Fibroblast of skin of left biceps (primary cell): ENCODE measurements at regions not wholly inside any gene's neighbourhood (a gene's known extent, or its start where the extent isn't known, plus 50 kb on each side); places are given as distances from the start of the nearest gene placed in this dataset.
"Not testable (repeated sequence)": the region's sequence is repeated elsewhere in the genome, so short reads cannot be mapped to it uniquely, and the experiment has no call there.

Experiments
- DNase-seq, 2 experiments: peaks; one replicate each; pipeline ENCODE4 v3.0.0-alpha.2; 2013; ENCODE audit warnings: low read depth in 2 of 2

DNA sequence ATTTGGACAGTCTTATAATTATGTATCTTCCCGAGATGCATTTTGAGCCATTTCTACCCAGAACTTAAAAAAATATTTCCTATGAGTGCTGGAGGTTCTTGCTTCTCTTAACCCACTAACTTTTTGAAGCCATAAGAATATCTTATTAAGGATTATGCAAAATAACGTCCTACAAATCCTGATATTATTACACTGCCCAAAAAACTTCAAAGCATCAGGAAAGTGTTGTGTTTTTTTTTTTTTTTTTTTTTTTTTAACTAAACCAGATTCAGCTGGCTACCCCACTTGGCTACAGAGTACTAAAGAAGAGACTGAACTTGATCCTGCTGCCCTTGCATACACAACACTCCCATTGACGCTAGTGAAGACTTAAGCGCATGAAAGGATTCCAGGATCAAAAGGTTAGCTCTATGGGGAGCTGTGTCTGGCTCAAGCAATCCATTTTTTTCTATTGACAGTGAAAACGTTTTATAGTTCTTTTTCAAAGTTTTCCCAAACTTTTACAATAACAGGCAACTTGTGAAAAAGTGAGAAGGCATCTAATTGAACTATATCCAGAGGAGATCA, 141.4 kb downstream of the KCNRG start:
- no peak for DNase-seq

- DNase-seq = no peak
Observed at GRCh38 chr13:50158385-50159165, 143.3 kb downstream of the KCNRG start.

GRCh38 chr13:50159607-50160006, 144.4 kb downstream of the KCNRG start:
- DNase-seq = no peak

DNA sequence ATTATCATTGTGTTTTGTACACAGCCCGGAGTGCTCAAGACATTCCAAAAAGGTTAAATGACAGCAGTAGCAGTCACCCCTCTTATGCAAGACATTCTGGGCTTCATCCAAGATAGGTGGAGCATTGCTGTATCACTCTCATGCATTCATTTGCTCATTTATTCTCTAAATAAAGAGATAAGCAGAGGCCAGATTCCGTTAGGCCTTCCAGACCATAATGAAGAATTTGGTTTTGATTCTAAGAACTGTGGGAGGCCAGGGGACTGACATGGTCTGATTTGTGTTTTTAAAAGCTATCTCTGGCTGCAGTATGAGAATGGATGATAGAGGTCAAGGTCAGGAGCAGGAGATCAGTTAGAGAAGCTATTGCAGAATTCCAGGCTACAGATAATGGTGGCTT, 145.8 kb downstream of the KCNRG start:
- DNase-seq = no peak

GRCh38 chr13:50162001-50162400, 146.8 kb downstream of the KCNRG start:
- DNase-seq = no peak

DNA sequence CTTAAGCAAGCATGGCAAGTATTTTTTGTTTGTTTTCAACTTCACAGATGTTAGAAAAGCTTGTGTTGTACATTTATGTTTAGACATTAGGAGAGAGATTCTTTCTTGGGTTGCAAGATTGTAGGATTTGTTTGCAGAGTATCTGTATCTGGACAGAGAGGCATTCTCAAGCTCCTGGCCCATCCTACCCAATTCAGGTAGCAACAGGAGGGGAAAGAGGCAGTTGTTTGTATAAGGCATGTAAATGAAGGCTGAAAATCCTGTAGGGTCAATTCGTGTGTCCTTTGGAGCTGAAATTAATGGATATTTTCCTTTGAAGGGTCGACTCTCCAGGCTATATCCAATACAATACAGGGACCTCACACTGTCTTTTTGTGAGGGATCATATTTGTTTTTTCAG, 147.3 kb downstream of the KCNRG start:
- DNase-seq = no peak

DNA sequence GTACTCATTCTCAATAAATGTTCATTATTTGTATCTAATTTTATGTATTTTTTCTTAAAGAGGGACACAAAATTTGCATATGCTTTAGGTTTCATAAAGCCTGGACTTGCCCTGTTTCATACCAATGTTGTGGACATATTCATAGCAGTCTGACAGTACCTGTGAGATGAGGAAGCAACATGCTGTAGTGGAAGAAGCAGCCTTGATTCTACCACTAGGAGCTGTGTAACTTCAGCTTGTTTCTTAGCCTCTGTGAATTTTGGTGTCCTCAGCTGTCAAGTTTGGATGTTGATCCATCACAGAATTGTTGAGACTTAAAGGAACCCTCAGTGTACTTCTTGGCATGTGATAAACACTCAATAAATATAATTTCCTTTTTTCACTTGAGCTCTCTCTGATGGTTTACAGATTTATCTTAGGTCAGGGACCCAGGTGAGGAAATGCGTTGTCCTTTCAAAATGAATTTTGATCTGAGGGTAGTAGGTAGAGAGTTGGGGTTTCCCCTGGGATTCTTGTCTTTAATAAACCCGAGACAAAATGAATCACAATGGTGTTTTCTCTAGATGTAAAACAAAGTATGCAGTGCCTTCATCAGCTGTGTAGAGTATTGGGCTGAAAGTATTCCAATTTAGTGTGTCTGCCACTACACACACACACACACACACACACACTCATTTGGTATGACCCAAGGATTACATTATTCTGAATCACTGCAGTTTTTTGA, 152.1 kb downstream of the KCNRG start:
- DNase-seq = no peak

- DNase-seq = no peak
Observed at GRCh38 chr13:50167967-50168366, 152.7 kb downstream of the KCNRG start.

DNA sequence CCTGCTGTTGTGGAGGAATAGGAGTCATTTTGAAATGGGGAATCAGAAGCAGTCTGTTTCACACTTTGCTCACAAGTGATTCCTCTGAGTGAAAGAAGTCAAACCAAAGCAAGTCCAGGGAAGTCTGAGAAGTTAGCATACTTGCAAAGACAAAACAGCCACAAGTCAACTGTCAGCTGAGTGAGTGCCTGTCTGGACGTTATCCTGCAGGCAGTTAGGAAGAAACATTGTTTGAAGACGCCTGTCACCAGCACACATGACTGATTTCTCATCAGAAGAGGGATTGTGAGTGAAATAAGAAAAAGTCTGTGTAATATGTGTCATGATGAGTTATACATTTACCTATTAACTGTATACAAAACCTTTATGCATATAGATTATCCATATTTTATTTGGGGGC, 153.5 kb downstream of the KCNRG start:
- DNase-seq = no peak

DNA sequence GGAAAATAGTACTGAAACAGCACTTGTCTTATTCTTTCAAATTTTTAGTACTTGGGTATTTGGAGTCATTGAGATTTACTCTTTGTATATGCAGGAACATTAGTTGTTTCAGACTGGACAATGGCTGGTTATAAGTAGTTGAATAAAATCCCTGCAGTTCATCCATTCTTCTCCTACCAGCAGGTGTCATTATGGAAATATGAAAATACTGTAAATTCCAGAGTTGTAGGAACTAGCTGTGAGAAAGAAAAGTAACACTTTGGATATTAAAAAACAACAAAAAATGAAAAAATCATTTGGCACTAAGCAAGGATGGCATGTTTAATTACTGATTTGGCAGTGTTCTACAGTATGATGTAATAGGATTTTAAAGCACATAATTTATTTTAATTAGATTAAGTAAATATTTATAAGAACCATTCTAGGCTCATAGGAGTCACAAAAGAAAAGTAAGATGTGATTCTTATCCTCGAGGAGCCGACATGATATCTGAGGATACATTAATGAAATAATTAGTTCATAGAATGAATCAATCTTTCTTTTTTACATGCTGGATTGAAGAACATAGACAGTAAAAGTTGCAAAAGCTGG, 155.3 kb downstream of the KCNRG start:
- peak in 1 of 2 experiments; percentile 14 for DNase-seq

DNA sequence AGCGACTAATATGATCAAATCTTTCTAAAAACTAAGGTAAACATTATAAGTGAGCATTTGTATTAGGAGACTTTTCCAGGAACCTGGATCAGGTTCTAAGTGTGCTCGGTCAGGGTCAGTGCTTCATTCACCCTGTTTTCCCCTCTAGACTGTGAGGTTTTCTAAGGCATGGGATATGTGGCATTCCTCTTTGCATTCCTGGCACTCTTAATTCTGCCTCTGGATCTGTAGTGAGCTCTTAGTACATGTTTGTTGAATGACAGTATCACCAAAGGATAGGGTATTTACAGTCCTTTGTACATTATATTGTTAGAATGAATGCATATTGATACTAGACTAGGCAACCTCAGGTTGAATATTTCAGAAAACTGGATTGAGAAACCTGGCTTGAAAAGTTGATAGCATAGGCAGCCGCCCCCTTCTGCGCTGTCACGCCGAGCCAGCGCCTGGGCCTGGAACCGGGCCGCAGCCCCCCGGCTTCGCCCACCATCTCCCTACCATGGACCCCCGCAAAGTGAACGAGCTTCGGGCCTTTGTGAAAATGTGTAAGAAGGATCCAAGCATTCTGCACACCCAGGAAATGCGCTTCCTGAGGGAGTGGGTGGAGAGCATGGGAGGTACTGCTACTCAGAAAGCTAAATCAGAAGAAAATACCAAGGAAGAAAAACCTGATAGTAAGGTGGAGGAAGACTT, 156.5 kb downstream of the KCNRG start:
- DNase-seq = no peak

DNA sequence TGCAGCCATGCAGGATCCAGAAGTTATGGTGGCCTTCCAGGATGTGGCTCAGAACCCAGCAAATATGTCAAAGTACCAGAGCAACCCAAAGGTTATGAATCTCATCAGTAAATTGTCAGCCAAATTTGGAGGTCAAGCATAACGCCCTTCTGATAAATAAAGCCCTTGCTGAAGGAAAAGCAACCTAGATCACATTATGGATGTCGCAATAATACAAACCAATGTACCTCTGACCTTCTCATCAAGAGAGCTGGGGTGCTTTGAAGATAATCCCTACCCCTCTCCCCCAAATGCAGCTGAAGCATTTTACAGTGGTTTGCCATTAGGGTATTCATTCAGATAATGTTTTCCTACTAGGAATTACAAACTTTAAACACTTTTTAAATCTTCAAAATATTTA, 157.8 kb downstream of the KCNRG start:
- not testable (repeated sequence) for DNase-seq

- DNase-seq = no peak
Observed at GRCh38 chr13:50174630-50175029, 159.4 kb downstream of the KCNRG start.

DNA sequence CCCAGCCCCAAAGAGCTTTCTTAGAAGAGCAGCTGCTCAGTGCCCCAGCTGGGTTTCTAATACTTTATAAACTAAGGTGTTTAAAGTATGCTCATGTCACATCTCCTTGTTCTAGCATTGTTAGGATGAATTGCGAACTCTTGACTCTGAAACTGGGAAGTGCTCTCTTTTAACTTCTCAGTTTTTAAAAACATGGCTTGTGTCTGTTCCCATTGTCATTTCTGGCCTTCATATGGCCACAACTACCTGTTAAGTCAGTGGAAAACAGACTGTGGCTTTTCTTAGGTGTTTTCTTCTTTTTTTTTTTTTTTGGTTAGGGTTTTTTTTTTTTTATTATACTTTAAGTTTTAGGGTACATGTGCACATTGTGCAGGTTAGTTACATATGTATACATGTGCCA, 164.7 kb downstream of the KCNRG start:
- no peak for DNase-seq

DNA sequence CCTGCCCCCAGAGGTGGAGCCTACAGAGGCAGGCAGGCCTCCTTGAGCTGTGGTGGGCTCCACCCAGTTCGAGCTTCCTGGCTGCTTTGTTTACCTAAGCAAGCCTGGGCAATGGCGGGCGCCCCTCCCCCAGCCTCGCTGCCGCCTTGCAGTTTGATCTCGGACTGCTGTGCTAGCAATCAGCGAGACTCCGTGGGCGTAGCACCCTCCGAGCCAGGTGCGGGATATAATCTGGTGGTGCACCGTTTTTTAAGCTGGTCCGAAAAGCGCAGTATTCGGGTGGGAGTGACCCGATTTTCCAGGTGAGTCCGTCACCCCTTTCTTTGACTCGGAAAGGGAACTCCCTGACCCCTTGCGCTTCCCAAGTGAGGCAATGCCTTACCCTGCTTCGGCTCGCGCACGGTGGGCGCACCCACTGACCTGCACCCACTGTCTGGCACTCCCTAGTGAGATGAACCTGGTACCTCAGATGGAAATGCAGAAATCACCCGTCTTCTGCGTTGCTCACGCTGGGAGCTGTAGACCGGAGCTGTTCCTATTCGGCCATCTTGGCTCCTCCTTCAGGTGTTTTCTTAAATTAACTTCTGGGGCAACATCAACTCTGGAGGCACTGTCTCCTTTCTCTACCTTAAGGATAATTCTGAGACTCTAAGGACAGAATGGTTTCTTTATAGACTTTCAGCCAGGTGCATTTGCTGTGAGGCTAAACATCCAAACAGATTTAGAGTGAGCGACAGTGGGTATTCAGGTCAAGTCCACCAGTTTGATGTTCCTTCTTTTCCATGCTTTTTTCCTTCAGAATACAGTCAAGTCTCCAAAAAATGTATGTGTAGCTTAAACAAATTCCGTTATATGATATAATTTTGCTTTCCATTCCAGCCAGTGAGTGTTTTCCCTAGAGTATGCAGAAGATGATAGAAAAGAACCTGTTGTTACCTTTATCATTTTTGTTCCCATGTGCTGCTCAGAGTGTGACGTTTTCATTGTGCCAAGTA, 170.8 kb downstream of the KCNRG start:
- DNase-seq = not testable (repeated sequence)

DNA sequence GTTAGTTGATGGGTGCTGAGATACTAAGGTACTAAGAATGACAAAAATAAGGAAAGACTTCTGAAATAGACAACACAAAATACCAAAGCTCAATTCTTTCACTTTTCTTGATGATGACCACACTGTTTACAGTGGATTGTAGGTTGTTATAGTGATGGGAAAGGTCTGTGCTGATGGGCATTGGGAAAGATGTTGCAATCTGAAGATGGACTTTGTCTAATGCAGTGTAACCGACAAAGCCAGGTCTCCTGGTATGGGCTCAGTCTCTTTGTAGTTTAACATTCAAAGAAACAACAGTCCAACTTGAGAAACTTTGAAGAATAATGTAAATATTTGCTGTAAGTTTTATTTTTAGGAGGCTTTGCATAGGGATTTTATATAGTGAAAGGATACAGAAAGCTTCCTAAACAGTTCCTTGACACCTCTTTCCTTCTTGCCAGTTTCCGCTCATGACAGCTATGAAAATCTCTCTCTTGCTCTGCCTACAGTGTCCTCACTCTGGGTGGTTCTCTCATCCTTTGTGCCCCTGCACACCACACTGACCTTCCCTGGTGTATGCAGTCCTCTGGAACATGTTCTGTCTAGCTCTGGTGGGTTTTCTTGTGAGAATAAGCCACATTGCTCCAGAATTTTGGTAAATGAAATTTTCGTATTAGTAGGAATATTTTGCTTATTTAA, 172.2 kb downstream of the KCNRG start:
- DNase-seq = no peak

DNA sequence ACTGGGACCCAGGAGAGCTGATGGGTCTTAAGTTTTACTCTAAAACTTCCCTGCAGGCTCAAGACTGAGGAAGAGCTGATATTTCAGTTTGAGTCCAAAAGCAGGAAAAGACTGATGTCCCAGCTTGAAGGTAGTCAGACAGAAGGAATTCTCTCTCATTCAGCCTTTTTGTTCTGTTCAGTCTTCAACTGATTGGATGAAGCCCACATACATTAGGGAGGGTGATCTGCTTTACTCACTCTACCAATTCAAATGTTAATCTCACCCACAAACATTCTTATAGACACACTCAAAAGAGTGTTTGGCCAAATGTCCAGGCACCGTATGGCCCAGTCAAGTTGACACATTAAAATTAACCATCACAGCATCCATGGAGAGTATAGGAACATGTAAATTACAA, 173.5 kb downstream of the KCNRG start:
- no peak for DNase-seq

GRCh38 chr13:50189450-50189849, 174.2 kb downstream of the KCNRG start:
- no peak for DNase-seq

- no peak for DNase-seq
Observed at GRCh38 chr13:50191004-50191403, 175.8 kb downstream of the KCNRG start.

DNA sequence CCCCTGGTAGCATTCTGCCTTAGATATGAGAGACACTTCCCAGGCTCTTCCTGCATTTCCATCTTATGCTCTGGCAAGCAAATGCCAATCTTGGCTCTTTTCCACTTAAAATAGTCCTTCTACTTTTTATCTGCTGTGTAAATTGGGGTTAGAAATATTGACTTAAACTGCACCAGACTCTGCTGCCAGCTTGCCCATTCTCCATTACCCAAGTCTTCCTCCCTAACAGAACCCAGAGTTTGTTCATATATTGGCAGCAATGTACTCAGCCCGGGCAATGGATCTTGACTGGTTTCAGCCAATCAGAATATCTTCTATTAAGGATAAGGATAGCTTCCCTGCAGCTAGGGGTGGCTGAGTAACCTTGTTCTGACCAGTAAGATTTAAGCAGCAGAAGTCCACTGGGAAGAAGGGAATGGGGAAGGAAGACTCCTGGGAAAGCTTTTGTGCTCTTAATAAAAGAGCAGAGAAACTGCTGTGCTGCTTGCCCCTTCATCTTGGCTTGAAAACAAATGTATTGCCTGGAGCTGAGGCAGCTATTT, 177.1 kb downstream of the KCNRG start:
- DNase-seq = no peak
